ENCODE measurements at regions not wholly inside any gene's neighbourhood (a gene's known extent, or its start where the extent isn't known, plus 50 kb on each side); places are given as distances from the start of the nearest gene placed in this dataset.

GRCh38 chr5:57085306-57086081, 88.4 kb upstream of the GPBP1 start:
- TF ChIP-seq JUN (IDR thresholded peaks at IDR 0.05; ENCODE audit: borderline replicate concordance, low read depth, low read length) (no peak), JUN (CRISPR knock-in tag; IDR thresholded peaks at IDR 0.05; ENCODE audit: borderline replicate concordance) (no peak), ETS1 (conservative IDR thresholded peaks at IDR 0.05; ENCODE audit: control insufficient read depth, low read depth, low read length) (no peak), ZNF143 (CRISPR knock-in tag; IDR thresholded peaks at IDR 0.05) (no peak), POLR2AphosphoS2 (IDR thresholded peaks at IDR 0.05; ENCODE audit: low read length) (no peak), FOXM1 (IDR thresholded peaks at IDR 0.05; ENCODE audit: low read depth) (no peak), FOXM1 (CRISPR knock-in tag; IDR thresholded peaks at IDR 0.05; ENCODE audit: low read depth) (no peak), CTCF (IDR thresholded peaks at IDR 0.05 in 2 of 3, conservative IDR thresholded peaks at IDR 0.05 in 1 of 3; ENCODE audit: insufficient read depth in 2 of 3, low read depth in 1 of 3, low read length in 3 of 3) (no peak), MAX (CRISPR knock-in tag; IDR thresholded peaks at IDR 0.05) (no peak), THRB (CRISPR knock-in tag; conservative IDR thresholded peaks at IDR 0.05) (no peak), TOE1 (IDR thresholded peaks at IDR 0.05; ENCODE audit: borderline replicate concordance) (no peak), TOE1 (CRISPR knock-in tag; IDR thresholded peaks at IDR 0.05; ENCODE audit: borderline replicate concordance, low read depth) (no peak), NR1H2 (CRISPR knock-in tag; IDR thresholded peaks at IDR 0.05) (no peak), POLR2A (conservative IDR thresholded peaks at IDR 0.05) (no peak), EZH2 (IDR thresholded peaks at IDR 0.05; ENCODE audit: borderline replicate concordance, low read depth, low read length) (no peak), SP1 (CRISPR knock-in tag; IDR thresholded peaks at IDR 0.05) (no peak)
